Hematopoietic multipotent progenitor cell treated with erythropoietin and hydrocortisone succinate and interleukin-3 and kit ligand, for 15 days (in vitro differentiated cells): ENCODE measurements at regions not wholly inside any gene's neighbourhood (a gene's known extent, or its start where the extent isn't known, plus 50 kb on each side); places are given as distances from the start of the nearest gene placed in this dataset.
A peak's percentile ranks its signal among the peaks of the same experiment; 100 is the strongest.
"Not testable (repeated sequence)": the region's sequence is repeated elsewhere in the genome, so short reads cannot be mapped to it uniquely, and the experiment has no call there.

Experiments used
- DNase-seq: peaks from one replicate; pipeline ENCODE4 v3.0.0-alpha.2; 2015; ENCODE audit warnings: low spot score

GRCh38 chr21:14058566-14058965 is 152.2 kb downstream of the LIPI start:
- DNase-seq: no peak

DNA sequence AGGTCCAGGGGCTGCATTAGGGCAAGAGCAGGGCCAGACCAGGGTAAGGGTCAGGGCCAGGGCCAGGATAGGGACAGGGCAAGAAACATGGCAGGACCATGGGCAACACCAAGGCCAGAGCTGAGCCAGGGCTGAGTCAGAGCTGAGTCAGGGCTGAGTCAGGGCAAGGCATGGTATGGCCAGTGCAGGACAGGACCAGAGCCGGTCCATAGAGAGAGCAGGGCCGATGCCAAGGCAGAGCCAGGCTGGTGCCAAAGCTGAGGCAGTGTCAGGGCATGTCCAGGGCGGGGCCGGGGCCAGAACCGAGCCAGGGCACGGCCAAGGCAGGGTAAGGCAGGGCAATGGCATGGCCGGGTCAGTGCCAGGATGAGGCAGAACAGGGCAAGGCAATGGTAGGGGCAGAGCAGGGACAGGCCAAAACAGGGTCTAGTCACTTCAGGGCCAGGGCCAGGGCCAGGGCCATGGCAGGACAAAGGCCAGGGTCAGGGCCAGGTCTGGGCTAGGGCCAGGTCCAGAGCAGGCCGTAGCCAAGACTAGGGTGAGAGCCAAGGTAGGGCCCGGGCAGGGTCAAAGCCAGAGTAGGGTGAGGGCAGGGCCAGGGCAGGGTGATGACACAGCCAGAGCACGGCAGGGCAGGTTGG is 152.8 kb downstream of the LIPI start:
- DNase-seq: not testable (repeated sequence)

- no peak for DNase-seq
These were observed 153.4 kb downstream of the LIPI start for GRCh38 chr21:14057313-14057712.

DNA sequence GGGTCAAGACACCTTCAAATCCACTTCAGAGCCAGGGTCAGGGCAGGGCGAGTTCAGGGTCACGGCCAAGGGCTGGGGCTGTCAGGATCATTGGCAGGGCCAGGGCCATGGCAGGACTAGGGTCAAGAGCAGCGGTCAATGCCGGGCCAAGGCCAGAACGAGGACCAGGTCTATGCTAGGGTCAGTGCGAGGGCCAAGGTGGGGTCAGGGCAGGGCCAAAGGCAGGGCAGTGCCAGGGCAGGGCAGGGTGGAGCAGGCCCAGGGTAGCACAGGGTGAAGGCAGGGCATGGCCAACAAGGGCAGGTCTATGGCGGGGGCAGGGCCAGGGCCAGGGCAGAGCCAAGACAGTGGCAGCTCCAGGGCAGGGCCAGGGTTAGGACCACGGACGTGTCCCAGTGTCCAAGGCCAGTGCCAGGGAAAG is 154.0 kb downstream of the LIPI start:
- no peak for DNase-seq

DNA sequence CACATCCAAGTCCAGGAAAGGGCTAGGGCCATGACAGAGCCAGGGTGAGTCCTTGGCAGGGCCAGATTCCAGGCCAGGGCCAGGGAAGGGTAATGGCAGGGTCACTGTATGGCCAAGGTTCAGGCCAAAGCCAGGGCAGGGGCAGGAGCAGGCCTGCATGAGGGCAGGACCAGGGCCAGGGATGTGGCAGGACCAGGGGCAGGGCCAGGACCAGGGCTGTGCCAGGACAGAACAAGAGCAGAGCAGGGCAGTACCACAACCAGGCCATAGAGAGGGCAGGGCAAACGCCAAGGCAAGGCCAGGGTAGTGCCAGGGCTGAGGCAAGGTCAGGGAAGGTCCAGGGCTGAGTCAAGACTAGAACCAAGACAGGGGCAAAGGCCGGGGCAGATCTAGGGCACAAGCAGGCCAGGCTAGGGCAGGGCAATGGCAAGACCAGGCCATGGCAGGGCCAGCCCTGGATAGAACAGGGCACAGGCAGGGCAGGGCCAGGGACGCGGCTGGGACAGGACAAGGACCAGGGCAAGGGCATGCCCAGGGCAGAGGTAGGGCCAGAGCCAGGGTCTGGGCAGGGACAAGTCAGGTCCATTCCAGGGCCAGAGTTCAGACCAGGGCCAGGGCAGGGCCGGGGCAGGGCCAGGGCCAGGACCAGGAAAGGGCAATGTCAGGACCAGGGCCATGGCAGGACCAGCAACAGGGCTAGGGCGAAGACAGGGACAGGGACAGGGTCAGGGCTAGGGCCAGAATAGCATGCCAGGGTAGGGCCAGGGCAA is 154.8 kb downstream of the LIPI start:
- not testable (repeated sequence) for DNase-seq

- DNase-seq: no peak
These were observed 156.1 kb downstream of the LIPI start for GRCh38 chr21:14054682-14055081.

- DNase-seq: no peak
These were observed 160.6 kb downstream of the LIPI start for GRCh38 chr21:14050121-14050520.

GRCh38 chr21:14046401-14046800 is 164.4 kb downstream of the LIPI start:
- DNase-seq: no peak

DNA sequence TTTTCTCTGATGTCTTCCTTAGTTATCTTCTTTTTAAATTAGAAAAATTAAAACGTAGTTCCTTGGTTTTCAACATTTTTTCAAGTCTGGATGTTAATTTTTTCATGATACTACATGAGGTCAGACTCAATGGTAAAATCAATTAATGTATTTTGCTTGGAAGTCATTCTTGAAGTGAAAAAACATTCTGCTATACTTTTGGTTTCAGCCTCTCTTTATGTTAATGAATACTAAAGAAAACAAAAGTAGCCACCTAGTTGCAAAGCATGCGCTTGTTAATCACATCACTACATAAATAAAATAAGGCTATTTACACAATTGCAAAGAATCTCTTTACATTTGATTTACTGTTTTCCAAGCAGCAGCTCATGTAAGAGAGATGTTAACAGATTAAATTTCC is 170.4 kb downstream of the LIPI start:
- no peak for DNase-seq

- DNase-seq: not testable (repeated sequence)
These were observed 182.1 kb downstream of the LIPI start for GRCh38 chr21:14028619-14029018.

DNA sequence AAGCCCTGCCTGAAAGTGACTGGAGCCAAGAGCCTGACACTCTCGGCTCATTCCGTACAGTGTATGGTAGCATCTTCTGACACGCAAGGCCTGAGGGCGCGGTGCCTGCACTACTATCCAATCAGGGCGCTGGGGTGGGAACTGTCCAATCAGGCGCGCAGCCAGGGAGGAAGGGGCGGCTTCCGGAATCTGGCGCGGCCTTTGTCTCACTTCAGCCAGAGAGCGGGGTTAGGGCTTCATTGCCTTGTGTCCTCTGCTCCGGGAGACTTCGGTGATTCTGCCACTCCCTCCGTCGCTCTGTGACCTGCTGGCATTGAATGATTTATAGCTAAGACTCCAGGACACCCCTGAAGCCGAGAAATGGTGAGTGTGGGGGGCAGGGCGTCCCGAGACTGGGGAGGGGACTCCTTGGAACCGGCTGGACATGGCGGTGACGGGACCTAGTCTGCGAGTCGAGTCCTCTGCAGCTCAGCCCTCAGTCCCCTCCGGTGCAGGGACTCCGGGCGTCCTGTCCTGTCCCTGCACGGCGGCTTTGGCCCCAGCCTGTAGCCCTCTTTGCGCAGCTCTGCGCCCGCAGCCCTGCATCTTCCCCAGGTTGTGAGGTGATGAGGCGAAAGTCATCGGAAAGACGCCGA is 183.4 kb downstream of the LIPI start:
- peak; percentile 64 for DNase-seq

DNA sequence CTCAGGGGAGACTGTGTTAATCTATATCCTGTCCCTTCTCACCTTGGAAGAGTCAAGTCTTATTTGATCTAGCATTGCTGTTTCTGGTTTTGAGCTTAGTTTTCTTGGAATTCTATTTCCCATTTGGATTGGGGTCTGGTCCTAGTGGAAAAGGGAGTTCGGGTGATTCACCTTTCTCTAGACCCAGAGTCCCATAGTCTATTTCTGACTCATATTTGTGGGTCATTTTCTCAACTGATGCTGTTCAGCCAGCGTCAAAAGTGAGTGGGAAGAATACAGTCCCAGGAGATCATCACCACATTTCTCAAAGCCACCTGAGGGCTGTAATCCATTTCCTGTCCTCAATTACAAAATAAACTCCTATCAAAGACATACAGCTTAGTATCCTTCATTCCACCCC is 190.6 kb downstream of the LIPI start:
- not testable (repeated sequence) for DNase-seq

DNA sequence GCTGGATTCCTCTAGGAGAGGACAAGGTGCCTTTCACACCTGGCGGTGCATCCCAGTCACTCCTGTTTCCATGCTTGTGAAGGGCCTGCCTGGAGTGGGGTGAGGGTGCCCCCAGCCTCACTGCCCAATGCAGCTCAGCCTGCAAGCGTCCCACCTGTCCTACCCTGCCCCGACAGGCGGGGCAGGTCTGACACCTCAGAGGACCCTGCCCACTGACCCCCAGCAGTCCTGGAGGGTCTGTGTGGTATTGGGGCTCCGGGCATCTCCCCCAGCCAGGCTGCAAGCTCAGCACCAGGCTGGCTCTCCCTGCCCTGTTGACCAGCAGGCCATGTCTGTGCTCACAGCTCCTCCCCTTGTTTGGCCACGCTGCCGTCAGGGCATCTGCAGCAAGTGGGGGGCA is 194.9 kb downstream of the LIPI start:
- DNase-seq: not testable (repeated sequence)

GRCh38 chr21:14013623-14014498 is 196.9 kb downstream of the LIPI start:
- not testable (repeated sequence) for DNase-seq

DNA sequence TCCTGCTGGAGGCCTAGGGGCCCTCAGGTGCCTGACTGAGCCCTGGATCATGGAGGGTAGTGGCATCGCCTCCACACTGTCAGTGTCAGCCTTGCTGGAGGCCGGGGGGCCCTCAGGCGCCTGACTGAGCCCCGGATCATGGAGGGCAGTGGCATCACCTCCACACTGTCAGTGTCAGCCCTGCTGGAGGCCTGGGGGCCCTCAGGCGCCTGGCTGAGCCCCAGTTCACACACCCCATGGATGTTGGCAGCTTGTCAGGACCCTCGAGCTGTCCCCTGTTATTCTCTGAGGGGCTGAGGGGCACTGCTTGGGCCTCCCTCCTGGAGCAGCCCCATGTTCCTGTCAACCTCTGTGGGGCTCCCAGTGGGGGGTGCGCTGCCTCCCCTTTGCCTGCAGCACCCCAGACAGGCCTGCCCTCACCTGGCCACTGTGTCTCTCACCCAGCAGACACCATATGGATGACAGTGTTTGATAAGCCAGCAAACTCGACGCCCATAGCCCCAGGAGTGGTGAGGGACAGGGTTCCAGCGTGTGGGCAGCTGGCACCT is 197.6 kb downstream of the LIPI start:
- DNase-seq: no peak

DNA sequence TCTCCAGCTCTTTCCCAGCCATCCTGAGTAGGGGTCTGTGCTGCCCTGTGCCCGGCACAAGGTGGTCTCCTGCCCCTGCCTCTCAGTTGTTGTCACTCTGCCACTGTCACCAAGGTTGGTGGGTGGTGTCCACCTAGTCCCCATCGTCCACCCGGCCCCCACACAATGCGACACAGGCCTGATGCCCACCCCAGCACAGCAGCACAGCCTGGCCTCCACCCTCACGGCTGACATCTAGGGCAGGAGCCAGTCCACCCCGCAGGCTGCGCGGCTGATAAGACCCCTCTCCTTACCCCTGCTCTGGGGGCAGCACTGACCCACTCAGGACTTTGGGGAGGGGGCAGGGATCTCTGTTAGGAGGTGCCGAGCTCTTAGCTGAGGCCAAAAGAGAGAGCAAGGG is 198.3 kb downstream of the LIPI start:
- no peak for DNase-seq

- not testable (repeated sequence) for DNase-seq
These were observed 199.0 kb downstream of the LIPI start for GRCh38 chr21:14011751-14012150.

DNA sequence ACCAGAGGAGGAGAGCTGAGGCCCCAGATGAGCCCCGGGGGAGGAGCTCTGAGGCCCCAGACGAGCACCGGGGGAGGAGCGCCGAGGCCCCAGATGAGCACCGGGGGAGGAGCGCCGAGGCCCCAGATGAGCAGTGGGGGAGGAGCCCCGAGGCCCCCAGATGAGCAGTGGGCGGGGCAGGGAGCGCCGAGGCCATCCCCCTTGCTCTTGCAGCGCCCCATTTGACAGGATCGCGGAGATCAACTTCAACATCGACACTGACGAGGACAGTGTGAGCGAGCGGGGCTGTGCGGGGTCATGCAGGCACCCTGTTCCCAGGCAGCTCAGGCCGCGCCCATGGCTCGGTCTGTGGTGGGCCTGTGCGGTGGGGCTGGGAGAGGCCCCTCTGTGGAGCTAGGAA is 199.6 kb downstream of the LIPI start:
- not testable (repeated sequence) for DNase-seq

DNA sequence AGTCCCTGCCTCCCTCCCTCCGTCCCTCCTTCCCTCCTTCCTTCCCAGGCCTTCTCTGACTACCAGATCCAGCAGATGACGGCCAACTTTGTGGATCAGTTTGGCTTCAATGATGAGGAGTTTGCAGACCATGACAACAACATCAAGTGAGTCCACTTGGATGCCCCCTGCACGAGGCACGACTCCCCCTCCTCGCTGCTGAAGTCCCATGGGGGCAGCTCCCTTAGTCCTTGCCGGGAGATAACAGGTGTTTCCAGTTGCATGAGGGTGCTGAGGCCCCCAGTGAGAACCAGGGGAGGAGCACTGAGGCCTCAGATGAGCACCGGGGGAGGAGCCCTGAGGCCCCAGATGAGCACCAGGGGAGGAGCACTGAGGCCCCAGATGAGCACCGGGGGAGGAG is 200.0 kb downstream of the LIPI start:
- DNase-seq: no peak

GRCh38 chr21:14009990-14010389 is 200.8 kb downstream of the LIPI start:
- DNase-seq: not testable (repeated sequence)

GRCh38 chr21:14009238-14009981 is 201.3 kb downstream of the LIPI start:
- DNase-seq: not testable (repeated sequence)
